ENCODE measurements at regions not wholly inside any gene's neighbourhood (a gene's known extent, or its start where the extent isn't known, plus 50 kb on each side); places are given as distances from the start of the nearest gene placed in this dataset.

- Histone ChIP-seq H3K27me3 (ENCODE audit: low read length) (no peaks in the 10 kb centered on the region), H3K4me2 (ENCODE audit: low read depth, low read length, poor library complexity, severe bottlenecking) (no peak overlapping the region), H3K9me3 (ENCODE audit: insufficient read depth, low read length) (no peaks in the 10 kb centered on the region), H3F3A (ENCODE audit: insufficient read depth) (no peaks in the 10 kb centered on the region), H3K9ac (ENCODE audit: low read length) (no peak overlapping the region), H2AFZ (ENCODE audit: low read depth, low read length, severe bottlenecking) (no peak overlapping the region), H3K27ac (ENCODE audit: low read depth, low read length) (no peak overlapping the region), H4K20me1 (ENCODE audit: low read depth, low read length) (no peaks in the 10 kb centered on the region), H3K9me2 (replicated peaks; ENCODE audit: insufficient read depth, low read length) (no peaks in the 10 kb centered on the region), H3K36me3 (ENCODE audit: low read length) (no peaks in the 10 kb centered on the region), H3K79me2 (ENCODE audit: insufficient read depth, low read length) (no peaks in the 10 kb centered on the region), H3K4me3 (ENCODE audit: insufficient read depth, low read length, poor library complexity, severe bottlenecking) (no peak overlapping the region)
- TF ChIP-seq EZH2phosphoT487 (conservative IDR thresholded peaks at IDR 0.05; ENCODE audit: low read length), result no peak
- TF ChIP-seq, protein P1, sequence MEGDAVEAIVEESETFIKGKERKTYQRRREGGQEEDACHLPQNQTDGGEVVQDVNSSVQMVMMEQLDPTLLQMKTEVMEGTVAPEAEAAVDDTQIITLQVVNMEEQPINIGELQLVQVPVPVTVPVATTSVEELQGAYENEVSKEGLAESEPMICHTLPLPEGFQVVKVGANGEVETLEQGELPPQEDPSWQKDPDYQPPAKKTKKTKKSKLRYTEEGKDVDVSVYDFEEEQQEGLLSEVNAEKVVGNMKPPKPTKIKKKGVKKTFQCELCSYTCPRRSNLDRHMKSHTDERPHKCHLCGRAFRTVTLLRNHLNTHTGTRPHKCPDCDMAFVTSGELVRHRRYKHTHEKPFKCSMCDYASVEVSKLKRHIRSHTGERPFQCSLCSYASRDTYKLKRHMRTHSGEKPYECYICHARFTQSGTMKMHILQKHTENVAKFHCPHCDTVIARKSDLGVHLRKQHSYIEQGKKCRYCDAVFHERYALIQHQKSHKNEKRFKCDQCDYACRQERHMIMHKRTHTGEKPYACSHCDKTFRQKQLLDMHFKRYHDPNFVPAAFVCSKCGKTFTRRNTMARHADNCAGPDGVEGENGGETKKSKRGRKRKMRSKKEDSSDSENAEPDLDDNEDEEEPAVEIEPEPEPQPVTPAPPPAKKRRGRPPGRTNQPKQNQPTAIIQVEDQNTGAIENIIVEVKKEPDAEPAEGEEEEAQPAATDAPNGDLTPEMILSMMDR (IDR thresholded peaks at IDR 0.05; ENCODE audit: insufficient read depth, low read length, poor library complexity, severe bottlenecking), result no peak
These were observed 293.9 kb downstream of the SNX13 start for GRCh38 chr7:17646253-17646956.

GRCh38 chr7:17651341-17651740 is 289.0 kb downstream of the SNX13 start:
- Histone ChIP-seq H3K79me2 (ENCODE audit: insufficient read depth, low read length) (no peaks in the 10 kb centered on the region), H3F3A (ENCODE audit: insufficient read depth) (no peaks in the 10 kb centered on the region), H3K27me3 (ENCODE audit: low read length) (no peaks in the 10 kb centered on the region), H3K9me3 (ENCODE audit: insufficient read depth, low read length) (no peaks in the 10 kb centered on the region), H2AFZ (ENCODE audit: low read depth, low read length, severe bottlenecking) (no peak overlapping the region), H3K36me3 (ENCODE audit: low read length) (no peaks in the 10 kb centered on the region), H3K9me2 (replicated peaks; ENCODE audit: insufficient read depth, low read length) (no peaks in the 10 kb centered on the region), H3K27ac (ENCODE audit: low read depth, low read length) (no peak overlapping the region), H3K9ac (ENCODE audit: low read length) (no peak overlapping the region), H4K20me1 (ENCODE audit: low read depth, low read length) (no peaks in the 10 kb centered on the region), H3K4me3 (ENCODE audit: insufficient read depth, low read length, poor library complexity, severe bottlenecking) (no peak overlapping the region), H3K4me2 (ENCODE audit: low read depth, low read length, poor library complexity, severe bottlenecking) (no peak overlapping the region)
- TF ChIP-seq, protein P1 (IDR thresholded peaks at IDR 0.05; ENCODE audit: insufficient read depth, low read length, poor library complexity, severe bottlenecking), result no peak
- TF ChIP-seq EZH2phosphoT487 (conservative IDR thresholded peaks at IDR 0.05; ENCODE audit: low read length), result no peak

DNA sequence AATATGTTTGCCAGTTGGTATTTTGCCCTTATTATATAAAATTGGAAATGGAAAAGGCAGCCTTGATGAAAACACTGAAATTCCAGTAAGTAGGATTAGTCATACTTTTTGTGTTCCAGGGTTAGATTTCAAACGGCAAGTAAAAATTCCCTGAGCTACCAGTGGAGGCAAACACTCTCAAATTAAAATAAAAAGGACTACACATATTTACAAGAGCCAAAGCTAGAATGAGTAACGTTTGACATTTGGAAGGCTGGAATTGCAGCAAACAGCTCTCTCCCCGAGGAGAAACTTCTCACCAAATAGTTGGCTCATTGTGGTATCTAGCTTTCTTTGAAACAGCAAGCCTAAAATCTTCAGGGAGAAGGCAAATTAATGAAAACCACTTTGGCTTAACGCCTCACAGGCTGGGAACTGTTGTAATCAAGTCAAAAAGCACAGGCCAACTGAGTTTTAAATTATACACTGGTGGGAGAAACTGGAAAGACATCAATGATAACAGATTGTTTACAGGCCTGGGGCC is 288.4 kb downstream of the SNX13 start:
- Histone ChIP-seq H3K36me3 (ENCODE audit: low read length) (no peaks in the 10 kb centered on the region), H3K27me3 (ENCODE audit: low read length) (no peaks in the 10 kb centered on the region), H3K4me3 (ENCODE audit: insufficient read depth, low read length, poor library complexity, severe bottlenecking) (no peak overlapping the region), H3K9ac (ENCODE audit: low read length) (no peak overlapping the region), H3K9me3 (ENCODE audit: insufficient read depth, low read length) (no peaks in the 10 kb centered on the region), H3F3A (ENCODE audit: insufficient read depth) (no peaks in the 10 kb centered on the region), H3K27ac (ENCODE audit: low read depth, low read length) (no peak overlapping the region), H4K20me1 (ENCODE audit: low read depth, low read length) (no peaks in the 10 kb centered on the region), H3K4me2 (ENCODE audit: low read depth, low read length, poor library complexity, severe bottlenecking) (no peak overlapping the region), H2AFZ (ENCODE audit: low read depth, low read length, severe bottlenecking) (no peak overlapping the region), H3K9me2 (replicated peaks; ENCODE audit: insufficient read depth, low read length) (no peaks in the 10 kb centered on the region), H3K79me2 (ENCODE audit: insufficient read depth, low read length) (no peaks in the 10 kb centered on the region)
- no peak for TF ChIP-seq EZH2phosphoT487 (conservative IDR thresholded peaks at IDR 0.05; ENCODE audit: low read length)
- TF ChIP-seq, protein P1 (IDR thresholded peaks at IDR 0.05; ENCODE audit: insufficient read depth, low read length, poor library complexity, severe bottlenecking), result no peak
